ENCODE measurements at regions not wholly inside any gene's neighbourhood (a gene's known extent, or its start where the extent isn't known, plus 50 kb on each side); places are given as distances from the start of the nearest gene placed in this dataset.

GRCh38 chr10:78729800-78730199, 339.0 kb upstream of the ZMIZ1 start:
- Histone ChIP-seq H3K4me3 (ENCODE audit: low read length) (no peak overlapping the region), H3K4me1 (ENCODE audit: control insufficient read depth, insufficient read depth, low read length) (no peaks in the 10 kb centered on the region), H3K36me3 (ENCODE audit: control insufficient read depth, insufficient read depth, low read length) (no peaks in the 10 kb centered on the region), H3K9me3 (ENCODE audit: control insufficient read depth, low read depth, low read length) (no peaks in the 10 kb centered on the region), H3K27ac (ENCODE audit: low read length) (no peak overlapping the region), H3K27me3 (ENCODE audit: control insufficient read depth, insufficient read depth, low read length) (no peaks in the 10 kb centered on the region)
- WGBS (ENCODE audit: insufficient coverage, low lambda C conversion rate), result no CpG with 5 or more reads among the region's 2 CpGs
- no peak for DNase-seq

DNA sequence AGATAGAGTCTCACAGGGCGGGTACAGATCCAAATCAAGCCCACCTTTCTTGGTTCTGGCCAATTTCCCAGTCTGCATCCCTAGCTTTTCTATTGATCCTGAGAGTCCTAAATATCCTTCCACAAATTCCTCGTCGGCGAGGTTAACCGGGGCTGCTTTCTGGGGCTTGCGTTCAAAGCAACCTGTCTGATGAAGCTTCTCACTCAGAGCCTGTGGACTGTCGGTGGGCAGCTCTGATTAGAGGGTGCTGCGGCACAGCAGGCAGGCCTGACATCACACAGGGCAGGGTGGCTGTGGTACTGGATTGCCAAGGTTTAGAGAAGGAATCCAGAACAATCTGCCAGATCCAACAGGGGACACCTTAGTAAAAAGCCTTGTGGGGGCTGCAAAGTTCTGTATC, 338.0 kb upstream of the ZMIZ1 start:
- H3K36me3 ChIP-seq (ENCODE audit: control insufficient read depth, insufficient read depth, low read length), result no peaks in the 10 kb centered on the region
- no peak overlapping the region for H3K4me3 ChIP-seq (ENCODE audit: low read length)
- no CpG with 5 or more reads among the region's 8 CpGs for WGBS (ENCODE audit: insufficient coverage, low lambda C conversion rate)
- no peaks in the 10 kb centered on the region for H3K27me3 ChIP-seq (ENCODE audit: control insufficient read depth, insufficient read depth, low read length)
- no peaks in the 10 kb centered on the region for H3K9me3 ChIP-seq (ENCODE audit: control insufficient read depth, low read depth, low read length)
- H3K4me1 ChIP-seq (ENCODE audit: control insufficient read depth, insufficient read depth, low read length), result no peaks in the 10 kb centered on the region
- no peak for DNase-seq
- no peak overlapping the region for H3K27ac ChIP-seq (ENCODE audit: low read length)

- H3K36me3 ChIP-seq (ENCODE audit: control insufficient read depth, insufficient read depth, low read length), result no peaks in the 10 kb centered on the region
- H3K4me1 ChIP-seq (ENCODE audit: control insufficient read depth, insufficient read depth, low read length), result no peaks in the 10 kb centered on the region
- no peak overlapping the region for H3K4me3 ChIP-seq (ENCODE audit: low read length)
- H3K27ac ChIP-seq (ENCODE audit: low read length), result no peak overlapping the region
- no CpG with 5 or more reads among the region's 3 CpGs for WGBS (ENCODE audit: insufficient coverage, low lambda C conversion rate)
- DNase-seq, result no peak
- H3K9me3 ChIP-seq (ENCODE audit: control insufficient read depth, low read depth, low read length), result no peaks in the 10 kb centered on the region
- H3K27me3 ChIP-seq (ENCODE audit: control insufficient read depth, insufficient read depth, low read length), result no peaks in the 10 kb centered on the region
Measured at GRCh38 chr10:78731675-78732074, 337.1 kb upstream of the ZMIZ1 start.

DNA sequence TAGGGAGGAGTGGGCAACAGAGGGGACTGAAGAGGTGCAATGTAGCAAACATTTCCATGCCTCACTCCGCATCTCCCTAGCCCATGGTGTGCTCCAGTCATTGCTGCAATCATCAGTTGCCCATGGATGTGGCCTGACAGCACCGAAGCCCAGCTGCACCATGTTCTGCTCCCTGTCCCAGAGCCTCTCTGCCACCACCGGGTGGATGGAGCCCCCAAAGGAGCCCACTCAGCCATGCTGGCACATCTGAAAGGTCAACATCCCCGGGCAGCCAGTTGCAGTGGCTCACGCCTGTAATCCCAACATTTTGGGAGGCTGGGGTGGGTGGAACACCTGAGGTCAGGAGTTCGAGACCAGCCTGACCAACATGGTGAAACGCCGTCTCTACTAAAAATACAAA, 336.4 kb upstream of the ZMIZ1 start:
- no peak for DNase-seq
- Histone ChIP-seq H3K9me3 (ENCODE audit: control insufficient read depth, low read depth, low read length) (no peaks in the 10 kb centered on the region), H3K36me3 (ENCODE audit: control insufficient read depth, insufficient read depth, low read length) (no peaks in the 10 kb centered on the region), H3K4me3 (ENCODE audit: low read length) (no peak overlapping the region), H3K27me3 (ENCODE audit: control insufficient read depth, insufficient read depth, low read length) (no peaks in the 10 kb centered on the region), H3K27ac (ENCODE audit: low read length) (no peak overlapping the region), H3K4me1 (ENCODE audit: control insufficient read depth, insufficient read depth, low read length) (no peaks in the 10 kb centered on the region)
- no CpG with 5 or more reads among the region's 8 CpGs for WGBS (ENCODE audit: insufficient coverage, low lambda C conversion rate)

DNA sequence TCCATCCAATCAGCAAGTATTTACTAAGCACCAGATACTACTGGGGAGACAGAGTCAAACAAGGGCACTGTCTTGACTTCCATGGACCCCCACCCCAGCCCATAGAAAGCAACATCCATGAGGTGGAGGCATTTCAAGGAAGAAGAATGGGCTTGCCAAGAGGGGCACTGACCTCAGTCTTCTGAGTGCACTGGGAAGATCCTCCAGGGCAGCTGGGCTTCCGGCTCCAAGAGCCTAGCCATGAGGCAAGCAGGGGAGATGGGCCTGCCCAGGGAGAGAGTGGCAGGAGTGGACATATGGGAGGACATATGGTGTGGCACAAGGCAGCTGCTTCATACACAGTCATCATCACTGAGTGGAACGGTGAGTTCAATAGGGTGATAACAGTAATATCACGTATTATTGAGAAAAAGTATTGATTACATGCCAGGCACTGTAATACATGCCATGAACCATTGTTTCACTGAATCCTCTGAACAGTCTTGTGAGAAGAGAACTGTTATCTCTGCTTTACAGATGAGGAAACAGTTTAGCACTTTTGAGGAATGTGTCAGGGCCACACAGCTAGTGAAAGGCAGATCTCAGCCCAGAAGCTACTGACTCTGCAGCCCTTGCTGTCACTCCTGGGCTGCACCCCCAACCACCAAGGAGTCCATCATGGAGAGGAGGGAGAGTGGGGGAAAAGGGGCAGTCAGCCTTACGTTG, 331.7 kb upstream of the ZMIZ1 start:
- no peaks in the 10 kb centered on the region for H3K27me3 ChIP-seq (ENCODE audit: control insufficient read depth, insufficient read depth, low read length)
- H3K36me3 ChIP-seq (ENCODE audit: control insufficient read depth, insufficient read depth, low read length), result no peaks in the 10 kb centered on the region
- no peak for DNase-seq
- peaks cover 2% of the 10 kb centered on the region for H3K9me3 ChIP-seq (ENCODE audit: control insufficient read depth, low read depth, low read length)
- H3K27ac ChIP-seq (ENCODE audit: low read length), result no peak overlapping the region
- WGBS (ENCODE audit: insufficient coverage, low lambda C conversion rate), result no CpG with 5 or more reads among the region's 4 CpGs
- H3K4me1 ChIP-seq (ENCODE audit: control insufficient read depth, insufficient read depth, low read length), result peaks cover 8% of the 10 kb centered on the region
- H3K4me3 ChIP-seq (ENCODE audit: low read length), result no peak overlapping the region

DNA sequence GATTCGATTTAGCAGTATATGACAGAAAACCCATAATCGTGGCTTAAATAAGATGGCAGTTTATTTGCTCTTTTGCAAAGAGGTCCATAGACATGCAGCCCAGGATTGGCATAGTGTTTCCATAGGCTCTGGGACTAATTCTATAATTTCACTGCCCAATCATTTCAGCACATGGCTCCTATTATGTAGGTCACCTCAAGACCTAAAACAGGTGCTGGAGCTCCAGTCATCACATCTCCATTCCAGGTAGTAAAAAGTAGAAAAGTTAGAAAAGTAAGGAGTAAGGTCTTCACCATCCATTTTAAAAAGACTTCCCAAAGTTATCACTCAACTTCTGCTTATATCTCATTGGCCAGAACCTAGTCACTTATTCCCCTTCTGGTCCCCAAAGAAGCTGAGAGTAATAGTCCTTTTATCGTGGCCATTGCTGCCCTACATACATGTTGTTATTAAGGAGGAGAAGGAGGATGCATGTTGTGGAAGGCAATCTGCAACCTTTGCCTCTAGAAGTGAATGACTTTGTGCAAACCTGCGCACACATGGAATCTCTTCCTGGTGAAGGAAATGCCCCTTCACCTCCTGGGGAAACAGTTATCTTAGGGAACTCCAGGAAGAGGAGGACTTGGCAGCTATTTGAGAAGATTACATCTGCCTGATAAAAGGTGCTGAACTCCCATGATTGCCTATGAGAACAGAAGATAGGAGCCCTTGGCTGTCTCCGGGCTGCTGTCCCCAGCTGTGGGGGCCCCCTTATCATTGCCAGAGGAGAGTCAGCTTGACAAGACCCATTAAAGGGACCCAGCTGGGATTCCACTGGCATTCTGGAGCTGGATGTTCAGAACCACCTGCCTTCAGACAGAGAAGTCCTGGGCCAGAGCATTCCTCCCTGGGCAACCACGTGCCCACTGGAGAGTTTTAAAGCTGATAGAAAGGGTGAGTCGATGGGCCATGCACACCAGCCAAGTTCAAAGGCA, 330.6 kb upstream of the ZMIZ1 start:
- DNase-seq, result peak; percentile 55 to 69
- no CpG with 5 or more reads among the region's 7 CpGs for WGBS (ENCODE audit: insufficient coverage, low lambda C conversion rate)
- peaks cover 14% of the 10 kb centered on the region for H3K4me1 ChIP-seq (ENCODE audit: control insufficient read depth, insufficient read depth, low read length)
- peak overlapping the region; percentile 13 for H3K27ac ChIP-seq (ENCODE audit: low read length)
- H3K9me3 ChIP-seq (ENCODE audit: control insufficient read depth, low read depth, low read length), result peaks cover 2% of the 10 kb centered on the region
- H3K27me3 ChIP-seq (ENCODE audit: control insufficient read depth, insufficient read depth, low read length), result no peaks in the 10 kb centered on the region
- no peaks in the 10 kb centered on the region for H3K36me3 ChIP-seq (ENCODE audit: control insufficient read depth, insufficient read depth, low read length)
- H3K4me3 ChIP-seq (ENCODE audit: low read length), result no peak overlapping the region

DNA sequence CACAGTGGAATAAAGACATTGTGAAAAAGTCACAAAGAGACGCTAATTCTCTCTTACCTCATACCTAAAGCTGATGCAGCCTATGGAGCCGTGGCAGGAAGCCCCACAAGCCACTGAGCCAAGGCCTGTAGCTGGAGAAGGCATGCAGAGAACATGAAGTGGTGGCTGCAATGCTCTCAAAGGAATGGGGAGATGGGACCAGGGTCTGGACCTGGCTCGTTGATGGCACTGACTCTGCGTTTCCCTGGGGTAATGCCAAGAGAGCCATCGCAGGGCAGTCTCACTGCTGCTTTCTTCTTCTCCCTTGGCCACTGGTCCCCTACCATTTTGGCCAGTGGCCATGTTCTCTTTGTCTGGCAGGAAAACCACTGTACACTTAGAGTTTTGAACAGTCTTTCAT, 329.9 kb upstream of the ZMIZ1 start:
- no peaks in the 10 kb centered on the region for H3K27me3 ChIP-seq (ENCODE audit: control insufficient read depth, insufficient read depth, low read length)
- WGBS (ENCODE audit: insufficient coverage, low lambda C conversion rate), result no CpG with 5 or more reads among the region's 5 CpGs
- peaks cover 21% of the 10 kb centered on the region for H3K4me1 ChIP-seq (ENCODE audit: control insufficient read depth, insufficient read depth, low read length)
- no peak overlapping the region for H3K4me3 ChIP-seq (ENCODE audit: low read length)
- H3K36me3 ChIP-seq (ENCODE audit: control insufficient read depth, insufficient read depth, low read length), result no peaks in the 10 kb centered on the region
- no peak overlapping the region for H3K27ac ChIP-seq (ENCODE audit: low read length)
- DNase-seq, result no peak
- peaks cover 2% of the 10 kb centered on the region for H3K9me3 ChIP-seq (ENCODE audit: control insufficient read depth, low read depth, low read length)

DNA sequence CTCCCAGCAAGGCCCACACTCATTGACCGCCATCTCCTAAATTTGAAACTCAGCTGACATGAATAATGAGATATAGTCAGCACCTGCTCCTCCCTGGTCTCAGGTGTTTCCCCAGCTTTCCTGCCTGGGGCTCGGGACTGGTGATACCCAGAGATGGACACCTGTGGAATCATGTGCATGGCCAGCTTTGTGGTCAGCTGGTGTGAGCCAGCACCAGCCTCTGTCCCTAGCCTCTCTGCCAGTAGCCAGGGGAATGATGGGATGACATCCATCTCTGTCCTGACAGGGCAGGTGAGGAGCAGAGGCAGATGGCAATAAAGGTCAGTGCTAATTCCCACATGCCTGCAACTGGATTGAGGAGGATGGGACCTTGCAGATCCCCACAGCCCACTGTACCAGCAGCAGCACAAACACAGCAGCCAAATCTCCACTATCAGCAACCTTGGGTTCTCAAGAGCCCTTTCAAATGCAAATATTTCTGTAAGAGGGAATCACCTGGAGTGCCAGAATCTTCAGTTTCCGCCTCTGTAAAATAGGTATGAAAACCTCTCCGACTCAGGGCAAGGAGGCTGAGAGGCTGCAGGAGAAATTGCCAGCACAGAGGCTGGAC, 329.2 kb upstream of the ZMIZ1 start:
- no peak overlapping the region for H3K27ac ChIP-seq (ENCODE audit: low read length)
- H3K4me1 ChIP-seq (ENCODE audit: control insufficient read depth, insufficient read depth, low read length), result peaks cover 28% of the 10 kb centered on the region
- no CpG with 5 or more reads among the region's 4 CpGs for WGBS (ENCODE audit: insufficient coverage, low lambda C conversion rate)
- H3K4me3 ChIP-seq (ENCODE audit: low read length), result no peak overlapping the region
- no peaks in the 10 kb centered on the region for H3K36me3 ChIP-seq (ENCODE audit: control insufficient read depth, insufficient read depth, low read length)
- H3K27me3 ChIP-seq (ENCODE audit: control insufficient read depth, insufficient read depth, low read length), result no peaks in the 10 kb centered on the region
- peaks cover 2% of the 10 kb centered on the region for H3K9me3 ChIP-seq (ENCODE audit: control insufficient read depth, low read depth, low read length)
- DNase-seq, result no peak

GRCh38 chr10:78740976-78741915, 327.5 kb upstream of the ZMIZ1 start:
- Histone ChIP-seq H3K4me1 (ENCODE audit: control insufficient read depth, insufficient read depth, low read length) (peaks cover 45% of the 10 kb centered on the region), H3K27ac (ENCODE audit: low read length) (no peak overlapping the region), H3K9me3 (ENCODE audit: control insufficient read depth, low read depth, low read length) (peaks cover 2% of the 10 kb centered on the region), H3K4me3 (ENCODE audit: low read length) (no peak overlapping the region), H3K36me3 (ENCODE audit: control insufficient read depth, insufficient read depth, low read length) (no peaks in the 10 kb centered on the region), H3K27me3 (ENCODE audit: control insufficient read depth, insufficient read depth, low read length) (no peaks in the 10 kb centered on the region)
- WGBS (ENCODE audit: insufficient coverage, low lambda C conversion rate), result no CpG with 5 or more reads among the region's 5 CpGs
- DNase-seq, result peak in 1 of 2 donors; percentile 28

DNA sequence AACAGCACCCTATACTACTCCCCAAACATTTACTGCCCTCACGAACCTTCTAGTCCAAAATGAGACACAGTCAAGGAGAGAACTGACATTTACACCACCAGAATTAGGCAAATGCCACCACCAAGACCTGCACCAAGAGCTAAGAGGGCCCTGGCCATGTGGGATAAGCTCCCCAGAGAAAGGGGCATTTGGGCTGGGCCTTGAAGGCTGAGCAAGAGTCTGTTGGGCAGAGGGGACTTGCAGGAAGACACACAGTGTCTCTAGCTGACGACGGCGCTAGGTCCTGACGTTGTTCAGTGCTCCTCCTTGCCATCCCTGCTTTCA, 326.4 kb upstream of the ZMIZ1 start:
- no CpG with 5 or more reads among the region's 5 CpGs for WGBS (ENCODE audit: insufficient coverage, low lambda C conversion rate)
- peaks cover 54% of the 10 kb centered on the region for H3K4me1 ChIP-seq (ENCODE audit: control insufficient read depth, insufficient read depth, low read length)
- H3K9me3 ChIP-seq (ENCODE audit: control insufficient read depth, low read depth, low read length), result peaks cover 2% of the 10 kb centered on the region
- DNase-seq, result no peak
- no peak overlapping the region for H3K4me3 ChIP-seq (ENCODE audit: low read length)
- no peaks in the 10 kb centered on the region for H3K36me3 ChIP-seq (ENCODE audit: control insufficient read depth, insufficient read depth, low read length)
- no peaks in the 10 kb centered on the region for H3K27me3 ChIP-seq (ENCODE audit: control insufficient read depth, insufficient read depth, low read length)
- H3K27ac ChIP-seq (ENCODE audit: low read length), result no peak overlapping the region
